PC-3 (cell line): ENCODE measurements at regions not wholly inside any gene's neighbourhood (a gene's known extent, or its start where the extent isn't known, plus 50 kb on each side); places are given as distances from the start of the nearest gene placed in this dataset.
"Not testable (repeated sequence)": the region's sequence is repeated elsewhere in the genome, so short reads cannot be mapped to it uniquely, and the experiment has no call there.

ENCODE experiments used
- EZH2 ChIP-seq: fragments of 300-600 bp; sonication (generic); IDR thresholded peaks from one replicate; pipeline ENCODE4 v1.6.1; 2017; ENCODE audit warnings: antibody characterized with exemption, mild to moderate bottlenecking, low read length; ENCODE audit not compliant: unreplicated experiment
- EZH2phosphoT487 ChIP-seq: fragments of 300-600 bp; sonication (generic); IDR thresholded peaks from 2 replicates; pipeline ENCODE4 v1.6.1; 2018; ENCODE audit warnings: mild to moderate bottlenecking, antibody characterized with exemption, low read length, borderline replicate concordance
- TF ChIP-seq, protein P1 (sequence below): fragments of 300-600 bp; sonication (generic); conservative IDR thresholded peaks from 2 replicates; pipeline ENCODE4 v1.5.1; 2017; ENCODE audit warnings: antibody characterized with exemption, low read depth, mild to moderate bottlenecking, low read length

DNA sequence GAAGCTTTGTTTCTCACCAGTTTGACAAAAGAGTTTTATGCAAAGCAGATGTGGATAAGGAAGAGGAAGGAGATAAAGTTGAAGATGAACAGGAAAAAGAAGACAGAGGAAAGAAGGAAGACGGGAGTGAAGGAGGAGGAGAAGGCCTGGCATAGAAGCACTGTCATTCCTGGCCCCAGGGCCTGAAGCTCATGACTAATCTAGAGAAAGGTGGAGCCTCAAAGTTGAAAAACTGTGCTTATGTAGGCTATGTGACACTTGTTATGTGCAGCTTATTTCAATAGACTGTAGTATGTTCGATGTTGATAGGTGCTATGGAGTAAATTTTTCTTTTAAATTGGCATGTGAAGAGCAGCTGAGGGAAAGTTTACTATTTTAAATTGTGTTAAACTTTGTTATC, 1294.0 kb downstream of the CDH12 start:
- TF ChIP-seq, protein P1, sequence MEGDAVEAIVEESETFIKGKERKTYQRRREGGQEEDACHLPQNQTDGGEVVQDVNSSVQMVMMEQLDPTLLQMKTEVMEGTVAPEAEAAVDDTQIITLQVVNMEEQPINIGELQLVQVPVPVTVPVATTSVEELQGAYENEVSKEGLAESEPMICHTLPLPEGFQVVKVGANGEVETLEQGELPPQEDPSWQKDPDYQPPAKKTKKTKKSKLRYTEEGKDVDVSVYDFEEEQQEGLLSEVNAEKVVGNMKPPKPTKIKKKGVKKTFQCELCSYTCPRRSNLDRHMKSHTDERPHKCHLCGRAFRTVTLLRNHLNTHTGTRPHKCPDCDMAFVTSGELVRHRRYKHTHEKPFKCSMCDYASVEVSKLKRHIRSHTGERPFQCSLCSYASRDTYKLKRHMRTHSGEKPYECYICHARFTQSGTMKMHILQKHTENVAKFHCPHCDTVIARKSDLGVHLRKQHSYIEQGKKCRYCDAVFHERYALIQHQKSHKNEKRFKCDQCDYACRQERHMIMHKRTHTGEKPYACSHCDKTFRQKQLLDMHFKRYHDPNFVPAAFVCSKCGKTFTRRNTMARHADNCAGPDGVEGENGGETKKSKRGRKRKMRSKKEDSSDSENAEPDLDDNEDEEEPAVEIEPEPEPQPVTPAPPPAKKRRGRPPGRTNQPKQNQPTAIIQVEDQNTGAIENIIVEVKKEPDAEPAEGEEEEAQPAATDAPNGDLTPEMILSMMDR: not testable (repeated sequence)
- TF ChIP-seq EZH2, EZH2phosphoT487: not testable (repeated sequence)
